GM19395 (cell line): ENCODE measurements at regions not wholly inside any gene's neighbourhood (a gene's known extent, or its start where the extent isn't known, plus 50 kb on each side); places are given as distances from the start of the nearest gene placed in this dataset.
"Not testable (repeated sequence)": the region's sequence is repeated elsewhere in the genome, so short reads cannot be mapped to it uniquely, and the experiment has no call there.

Experiments
- ATAC-seq: cut with Tn5 transposase; IDR thresholded peaks from one replicate; pipeline ENCODE4 v1.9.1; 2021; ENCODE audit warnings: mild to moderate bottlenecking, moderate library complexity; ENCODE audit not compliant: unreplicated experiment

DNA sequence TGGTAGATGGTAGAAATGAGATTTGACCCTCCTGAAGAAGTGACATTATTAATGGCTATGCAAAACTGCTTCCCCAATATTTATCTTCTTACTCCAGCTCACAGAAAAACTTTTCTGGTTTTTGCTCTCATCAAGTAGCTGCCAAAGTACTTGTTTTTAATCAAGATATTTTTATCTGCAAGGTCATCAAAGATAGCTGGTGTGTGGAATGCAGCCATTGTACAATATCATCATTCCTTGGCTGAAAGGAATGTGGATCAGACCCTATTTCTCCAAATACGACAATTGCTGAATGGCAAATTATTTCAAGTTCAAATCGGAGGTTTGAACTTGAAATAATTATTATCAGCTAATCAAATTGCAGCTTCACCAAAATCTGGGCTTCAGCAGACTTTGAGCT, 126.9 kb upstream of the SLC7A14 start:
- ATAC-seq: no peak

DNA sequence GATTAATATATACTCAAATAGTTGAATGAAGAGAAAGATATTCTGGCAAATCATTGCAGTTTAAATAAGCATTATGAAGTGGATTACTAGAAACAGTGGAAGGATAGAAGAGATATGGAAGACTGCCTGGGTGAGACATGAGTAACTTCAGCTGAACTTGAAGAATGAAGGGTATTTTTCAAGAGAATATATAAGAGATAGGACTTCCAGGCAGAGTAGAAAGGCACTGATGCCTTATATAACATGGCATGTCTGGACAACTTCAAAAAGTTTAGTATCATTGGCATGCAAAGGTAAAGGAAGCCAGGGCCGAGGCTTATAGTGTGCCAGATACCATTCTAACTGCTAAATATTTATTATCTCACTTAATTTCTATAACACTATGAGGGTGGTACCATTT, 126.5 kb upstream of the SLC7A14 start:
- ATAC-seq: no peak

DNA sequence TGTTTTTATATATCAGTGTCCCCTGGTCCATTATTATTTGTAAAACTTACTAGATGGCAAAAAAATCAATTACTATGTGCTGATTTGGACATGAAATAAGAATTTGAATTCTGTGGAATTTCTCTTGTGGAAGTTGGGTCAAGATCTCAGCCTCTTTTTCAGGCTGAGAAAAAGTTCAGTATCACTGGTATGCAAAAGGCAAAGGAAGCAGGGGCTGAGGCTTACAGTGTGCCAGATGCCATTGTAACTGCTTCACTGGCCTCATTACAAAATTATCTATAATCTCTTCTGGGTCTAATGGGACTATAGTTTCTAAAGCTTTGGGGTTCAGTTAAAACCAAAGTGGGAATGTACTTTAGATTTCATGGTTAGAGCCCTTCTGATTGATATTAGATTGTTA, 125.9 kb upstream of the SLC7A14 start:
- ATAC-seq: no peak

DNA sequence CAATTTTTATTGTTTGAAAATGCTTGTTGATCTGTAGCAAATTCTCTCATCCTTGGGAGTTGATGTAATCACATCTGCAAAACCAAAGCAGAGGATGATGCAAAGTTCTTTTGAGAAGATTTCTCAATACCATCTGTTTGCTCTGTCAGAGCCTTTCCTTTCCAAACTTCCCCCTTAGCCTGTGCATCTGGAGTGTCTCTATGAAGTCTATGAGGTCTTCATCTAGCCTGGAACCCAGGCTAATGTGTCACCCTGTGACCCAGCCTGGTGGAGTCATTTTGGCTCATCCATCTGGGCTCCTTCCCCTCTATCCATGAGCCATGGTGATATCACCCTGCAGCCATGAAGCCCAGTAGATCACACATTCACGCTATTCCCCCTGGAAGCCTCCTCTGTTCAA, 123.2 kb upstream of the SLC7A14 start:
- ATAC-seq: no peak

DNA sequence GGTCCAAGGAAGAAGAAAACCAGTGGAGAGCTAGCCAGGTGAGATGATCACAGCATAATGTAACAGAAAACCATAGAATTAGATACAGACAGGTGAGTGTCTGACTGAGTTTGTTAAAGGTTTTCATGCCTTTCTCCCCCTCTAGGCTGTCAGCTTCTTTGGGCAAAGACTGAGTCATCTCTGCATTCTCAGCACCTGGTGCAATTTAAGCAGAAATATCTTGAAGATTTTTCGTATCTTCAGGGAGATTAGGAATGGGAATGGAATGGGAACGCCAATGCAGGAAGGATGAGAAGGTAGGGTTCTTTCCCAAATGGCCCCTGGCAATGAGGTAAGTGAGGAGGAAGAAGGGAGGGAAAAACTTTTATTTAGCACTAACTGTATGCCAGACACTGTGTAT, 122.0 kb upstream of the SLC7A14 start:
- ATAC-seq: no peak

DNA sequence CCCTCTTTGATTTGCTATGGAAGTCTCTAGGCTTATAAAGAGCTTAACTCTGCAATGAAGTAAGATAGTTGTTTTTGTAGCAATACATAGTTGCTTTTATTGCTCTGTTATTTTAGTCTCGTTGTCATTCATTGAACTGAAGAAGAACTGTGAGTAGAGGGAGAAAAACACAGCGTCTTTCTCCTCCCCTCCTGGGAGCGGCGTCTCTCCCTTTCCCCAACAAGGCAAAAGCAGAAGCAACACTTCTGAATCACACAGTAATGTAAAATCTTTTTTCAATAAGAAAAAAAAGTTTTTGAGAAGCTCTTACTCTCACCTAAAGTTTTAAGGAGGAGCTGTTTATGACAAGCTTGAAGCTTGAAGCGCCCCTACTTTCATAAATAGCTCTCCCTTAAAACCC, 119.3 kb upstream of the SLC7A14 start:
- ATAC-seq: no peak

DNA sequence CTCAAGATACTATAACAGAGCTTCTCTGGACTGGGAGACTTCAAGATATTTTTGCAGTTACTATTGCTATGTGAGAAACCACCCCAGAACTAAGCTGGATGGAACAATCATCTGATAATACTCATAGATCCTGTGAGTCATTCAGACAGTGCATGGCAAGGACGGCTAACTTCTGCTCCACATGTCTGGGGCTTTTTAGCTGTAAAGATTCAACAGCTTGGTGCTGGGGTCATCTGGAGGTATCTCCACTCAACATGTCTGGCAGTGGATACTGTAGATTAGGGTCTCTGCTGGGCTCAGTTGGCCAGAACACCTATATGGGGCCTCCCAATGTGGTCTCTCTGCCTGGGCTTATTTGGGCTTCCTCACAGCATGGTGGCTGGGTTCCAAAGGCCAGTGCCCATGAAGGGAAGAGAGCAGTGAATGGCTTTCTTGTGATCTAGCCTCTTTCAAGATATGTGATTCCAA, 117.3 kb upstream of the SLC7A14 start:
- no peak for ATAC-seq

DNA sequence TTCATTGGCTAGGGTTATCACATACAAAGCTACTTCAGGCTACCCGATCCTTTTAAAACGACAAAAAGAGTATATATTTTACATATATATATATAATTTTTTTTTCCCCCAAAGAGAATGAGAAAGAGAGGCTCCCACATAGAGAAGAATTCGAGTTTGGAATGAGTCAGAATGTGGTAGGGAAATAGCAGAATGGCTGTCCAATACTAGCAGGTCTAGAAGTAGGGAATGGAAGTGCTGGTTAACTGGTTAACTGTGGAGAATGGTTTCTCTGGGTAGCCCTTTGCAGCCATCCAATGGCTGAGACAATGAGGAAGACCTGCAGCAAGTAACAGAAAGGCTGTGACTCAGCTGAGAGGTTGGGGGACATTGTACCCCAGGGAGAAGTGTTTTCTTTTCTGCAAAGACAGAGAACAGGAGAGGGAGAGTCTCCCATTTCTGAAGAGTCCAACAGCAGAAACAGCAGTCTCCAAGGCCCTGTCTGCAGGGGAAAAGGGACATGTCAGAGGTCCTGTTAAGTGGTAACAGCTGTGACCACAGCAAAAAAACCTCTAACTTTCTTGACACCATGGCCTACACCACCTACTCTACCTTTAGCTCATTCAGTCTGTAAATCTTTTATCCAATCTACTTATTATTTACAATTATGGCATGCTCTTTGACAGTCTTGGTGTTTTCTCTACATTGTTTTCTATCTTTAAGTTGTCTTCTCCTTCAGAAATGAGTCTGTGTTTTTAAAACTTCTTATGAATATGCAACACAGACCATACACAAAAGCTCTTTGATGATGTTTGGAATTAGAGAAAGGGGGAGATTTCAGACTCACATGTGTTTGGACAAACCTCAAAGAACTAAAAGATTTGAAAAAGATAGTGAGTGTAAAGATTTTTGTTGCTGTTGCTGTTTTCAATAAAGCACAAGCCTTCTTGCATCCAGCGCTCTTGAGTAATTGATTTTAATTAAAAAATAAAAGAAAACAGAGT, 116.1 kb upstream of the SLC7A14 start:
- ATAC-seq: no peak

DNA sequence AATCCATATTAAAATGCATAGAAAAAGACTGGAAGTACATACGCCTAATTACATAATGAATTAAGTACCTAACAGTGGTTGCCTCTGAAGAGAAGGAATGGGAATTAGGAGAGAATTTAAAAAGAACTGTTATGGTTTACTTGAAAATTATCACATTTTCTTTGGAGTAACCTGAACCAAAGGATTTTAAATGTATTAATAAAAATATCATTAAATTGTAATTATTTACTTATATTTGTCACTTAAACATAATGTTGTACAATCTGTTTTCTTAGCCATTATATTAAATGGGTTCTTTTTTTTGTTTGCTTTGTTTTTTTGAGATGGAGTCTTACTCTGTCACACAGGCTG, 114.2 kb upstream of the SLC7A14 start:
- ATAC-seq: no peak

DNA sequence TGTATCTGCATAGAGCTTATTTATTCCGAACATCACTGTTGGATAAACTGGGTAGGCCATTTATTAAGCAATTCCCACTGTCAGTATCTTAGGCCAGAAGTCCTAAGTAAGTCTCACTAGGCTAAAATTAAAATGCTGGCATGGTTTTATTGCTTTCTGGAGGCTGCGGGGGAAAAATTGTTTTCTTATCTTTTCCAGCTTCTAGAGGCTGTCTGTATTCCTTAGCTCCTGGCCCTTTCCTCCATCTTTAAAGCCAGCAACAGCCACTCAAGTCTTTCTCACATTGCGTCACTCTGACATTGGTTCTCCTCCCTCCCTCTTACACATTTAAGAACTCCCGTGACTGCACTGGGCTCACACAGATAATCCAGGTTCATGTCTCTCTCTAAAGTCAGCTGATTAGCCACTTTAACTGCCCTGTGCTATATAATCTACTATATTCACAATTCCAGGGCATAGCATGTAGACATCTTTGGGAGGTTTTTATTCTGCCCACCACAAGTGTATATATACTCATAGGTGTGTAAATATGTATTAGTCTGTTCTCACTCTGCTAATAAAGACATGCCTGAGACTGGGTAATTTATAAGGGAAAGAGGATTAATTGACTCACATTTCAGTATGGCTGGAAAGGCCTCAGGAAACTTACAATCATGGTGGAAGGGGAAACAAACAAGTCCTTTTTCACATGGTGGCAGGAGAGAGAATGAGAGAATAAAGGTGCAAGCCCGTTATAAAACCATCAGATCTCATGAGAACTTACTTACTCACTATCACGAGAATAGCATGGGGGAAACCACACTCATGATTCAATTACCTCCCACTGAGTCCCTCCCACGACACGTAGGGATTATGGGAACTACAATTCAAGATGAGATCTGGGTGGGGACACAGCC, 113.5 kb upstream of the SLC7A14 start:
- ATAC-seq: no peak

DNA sequence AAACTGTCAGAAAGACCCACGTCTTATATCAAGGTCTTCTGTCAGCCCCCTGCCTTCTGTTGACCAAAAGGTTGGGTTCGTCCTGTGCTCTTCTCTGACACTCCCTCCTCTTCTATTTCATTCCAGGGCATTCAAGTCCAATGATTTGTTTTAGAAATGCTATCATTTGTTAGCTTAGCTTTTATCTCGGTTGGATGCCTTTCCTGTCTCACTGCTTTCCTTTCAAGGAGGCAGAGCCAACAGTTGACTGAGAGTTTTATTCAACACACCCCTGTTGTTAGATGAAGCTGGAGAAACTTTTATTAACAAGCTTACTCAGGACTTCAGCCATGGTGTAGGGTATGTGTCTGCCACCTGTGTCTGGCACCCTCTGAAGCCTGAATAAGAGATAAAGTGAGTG, 112.0 kb upstream of the SLC7A14 start:
- ATAC-seq: no peak

DNA sequence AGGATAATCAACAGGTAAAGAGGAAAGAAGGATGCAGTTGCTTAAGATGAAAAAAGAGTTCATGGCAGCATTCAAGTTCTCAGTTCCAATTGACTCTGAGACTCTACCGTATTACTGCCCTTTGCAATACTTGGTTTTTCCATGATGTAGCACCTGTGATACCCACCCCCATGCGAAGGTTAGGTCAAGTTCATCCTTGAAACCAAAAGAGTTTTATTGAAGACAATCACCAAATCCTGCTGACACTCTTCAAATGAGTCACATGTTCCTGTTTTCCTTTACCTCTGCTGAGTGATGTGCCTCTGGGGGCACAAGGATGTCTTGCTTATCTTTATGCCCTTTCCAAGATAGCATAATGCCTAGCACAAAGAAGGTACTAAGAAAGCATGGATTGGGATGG, 111.3 kb upstream of the SLC7A14 start:
- no peak for ATAC-seq

DNA sequence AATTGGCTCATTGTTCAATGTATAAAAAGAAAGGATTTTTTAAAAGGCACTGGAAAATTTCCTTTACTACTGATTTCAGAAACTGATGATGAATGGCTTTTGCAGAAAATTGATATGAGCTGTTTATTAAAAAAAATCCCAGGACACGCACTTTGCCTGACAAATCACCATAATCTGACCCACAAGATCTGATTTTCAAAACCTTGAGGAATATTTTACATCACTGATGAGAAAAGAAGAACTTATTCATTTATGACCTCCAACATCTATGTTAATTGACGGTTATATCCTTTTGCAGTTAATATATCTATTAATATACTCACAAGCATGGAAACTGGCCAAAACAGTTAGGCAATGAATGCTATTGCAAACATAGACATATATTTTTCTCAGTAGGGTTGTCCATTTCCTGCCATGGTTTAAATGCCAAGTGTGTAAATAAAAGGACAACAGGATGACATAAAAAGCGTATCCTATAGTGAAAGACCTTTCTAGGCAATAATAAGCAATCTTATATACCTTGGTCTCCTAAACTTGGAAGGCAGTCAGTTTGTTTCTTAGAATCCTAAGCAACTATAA, 109.7 kb upstream of the SLC7A14 start:
- no peak for ATAC-seq

DNA sequence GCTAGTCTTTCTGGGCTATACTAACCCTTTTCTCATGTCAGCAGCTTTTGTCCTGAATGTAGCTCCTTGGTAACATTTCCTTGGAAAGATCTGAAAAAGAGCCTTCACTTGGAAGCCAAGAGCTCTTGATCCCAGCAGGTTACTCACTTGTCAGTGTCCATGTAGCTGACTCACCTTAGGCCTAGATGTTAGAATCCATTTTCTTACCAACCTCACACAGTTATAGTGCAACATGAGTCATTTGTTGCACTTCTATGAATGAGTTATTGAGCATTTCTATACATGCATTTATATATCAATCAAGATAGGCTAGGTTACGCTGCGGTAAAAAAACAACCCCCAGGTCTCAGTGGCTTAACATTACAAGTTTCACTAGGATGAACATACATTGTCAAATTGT, 106.8 kb upstream of the SLC7A14 start:
- no peak for ATAC-seq

DNA sequence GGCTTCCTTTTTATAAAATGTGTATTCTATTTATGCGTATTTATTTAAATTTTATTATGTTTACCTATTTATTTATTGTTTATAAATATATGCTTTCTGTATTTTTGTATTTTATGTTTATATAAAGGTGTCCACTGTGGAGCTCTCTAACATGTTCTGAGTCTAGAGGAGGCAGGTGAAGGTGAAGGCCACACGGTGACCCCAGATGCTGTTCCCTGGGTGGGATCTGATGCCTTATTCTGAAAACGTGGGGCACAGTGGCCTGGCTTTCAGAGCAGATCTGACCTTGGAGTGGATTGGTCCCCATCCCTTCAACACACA, 104.7 kb upstream of the SLC7A14 start:
- peak; percentile 25 for ATAC-seq

DNA sequence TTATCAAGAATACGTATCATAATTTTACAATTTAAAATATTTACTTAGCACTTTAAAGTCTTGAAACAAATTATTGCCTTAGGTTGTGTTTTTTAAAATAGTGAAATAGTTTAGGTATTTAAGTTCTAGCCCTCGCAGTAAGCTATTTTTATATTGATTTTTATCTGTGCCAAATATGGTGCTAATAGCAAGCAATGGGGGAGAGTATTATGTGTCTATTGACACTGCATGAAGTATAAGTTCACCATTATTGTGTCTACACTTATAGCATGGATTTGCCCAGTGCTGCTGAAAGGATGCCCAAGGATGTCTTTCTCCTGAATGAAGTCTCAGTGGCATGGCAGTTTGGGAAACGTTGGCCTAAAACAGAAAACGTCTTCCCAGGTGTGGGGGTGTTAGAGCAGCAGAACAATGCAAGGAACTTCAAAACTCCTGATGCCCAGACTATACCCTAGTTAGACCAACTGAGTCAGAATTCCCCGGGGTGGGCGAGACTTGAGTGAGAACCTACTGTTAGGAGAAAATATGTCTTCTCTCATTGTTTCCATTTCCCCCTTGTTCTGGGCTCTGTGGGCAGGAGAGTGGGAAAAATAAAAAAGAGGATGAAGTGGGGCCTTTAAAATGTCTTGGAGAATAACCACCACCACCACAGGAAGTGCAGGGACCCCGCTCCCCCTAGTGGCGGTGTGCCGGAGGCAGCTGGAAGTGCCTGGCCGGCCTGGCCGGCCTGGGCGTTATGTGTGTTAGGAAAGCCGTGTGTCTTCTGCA, 104.2 kb upstream of the SLC7A14 start:
- peak; percentile 71 for ATAC-seq

DNA sequence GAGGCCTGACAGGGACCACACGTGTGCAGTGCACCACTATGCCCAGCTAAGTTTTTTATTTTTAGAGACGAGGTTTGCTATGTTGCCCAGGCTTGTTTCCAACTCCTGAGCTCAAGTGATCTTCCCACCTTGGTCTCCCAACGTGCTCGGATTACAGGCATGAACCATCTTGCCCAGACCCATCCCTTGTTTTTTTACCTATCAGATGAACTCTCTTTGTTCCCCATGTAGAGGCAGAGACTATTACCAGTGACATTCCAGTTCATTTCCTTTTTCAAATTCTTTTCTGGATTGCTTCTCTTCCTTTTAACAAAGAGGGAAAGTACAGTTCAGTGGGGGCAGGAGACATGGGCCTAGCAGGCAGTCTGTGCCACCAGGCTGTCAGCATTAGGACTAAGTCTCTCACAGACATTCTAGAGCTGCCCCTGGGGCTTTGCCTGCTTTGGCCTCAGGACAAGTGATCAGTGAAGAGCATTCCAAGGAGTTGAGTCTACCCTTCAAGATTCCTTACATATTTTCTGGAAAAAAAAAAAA, 103.5 kb upstream of the SLC7A14 start:
- no peak for ATAC-seq

DNA sequence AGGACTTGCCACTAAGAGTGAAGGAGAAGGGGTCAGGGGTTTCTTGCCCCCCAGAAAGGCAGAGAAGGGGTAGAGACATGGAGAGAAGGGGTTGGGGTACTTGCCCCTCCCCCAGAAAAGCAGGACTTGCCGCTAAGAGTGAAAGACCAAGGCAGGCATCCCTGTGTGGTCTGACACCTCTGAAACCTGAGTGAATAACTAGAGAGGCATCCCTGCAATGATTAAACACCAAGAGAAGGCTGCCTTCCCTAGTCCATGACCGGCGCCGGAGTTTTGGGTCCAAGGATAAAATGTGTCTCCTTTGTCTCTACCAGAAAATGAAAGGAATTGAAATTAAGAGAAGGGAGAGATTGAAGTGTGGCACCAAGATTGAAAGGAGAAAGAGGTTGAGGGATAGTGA, 102.3 kb upstream of the SLC7A14 start:
- ATAC-seq: not testable (repeated sequence)

DNA sequence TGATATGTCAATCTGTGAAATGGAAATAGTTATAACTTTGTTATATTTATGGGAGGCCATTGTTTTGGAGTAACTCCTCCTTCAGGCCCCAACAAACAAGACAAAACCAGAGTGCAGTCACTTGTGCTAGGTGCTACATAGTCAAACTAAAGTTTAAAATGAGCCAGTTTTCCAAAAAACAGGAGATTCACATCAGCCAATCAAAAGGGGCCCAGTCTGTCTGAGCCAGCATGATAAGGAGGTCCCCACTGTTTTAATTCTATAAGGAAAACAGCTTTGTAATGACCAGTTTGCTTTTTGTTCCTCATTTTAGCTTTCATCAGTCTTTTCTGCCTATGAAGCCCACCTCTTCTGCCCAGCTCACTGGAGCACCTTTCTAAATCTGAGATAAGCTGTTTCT, 94.7 kb upstream of the SLC7A14 start:
- no peak for ATAC-seq

DNA sequence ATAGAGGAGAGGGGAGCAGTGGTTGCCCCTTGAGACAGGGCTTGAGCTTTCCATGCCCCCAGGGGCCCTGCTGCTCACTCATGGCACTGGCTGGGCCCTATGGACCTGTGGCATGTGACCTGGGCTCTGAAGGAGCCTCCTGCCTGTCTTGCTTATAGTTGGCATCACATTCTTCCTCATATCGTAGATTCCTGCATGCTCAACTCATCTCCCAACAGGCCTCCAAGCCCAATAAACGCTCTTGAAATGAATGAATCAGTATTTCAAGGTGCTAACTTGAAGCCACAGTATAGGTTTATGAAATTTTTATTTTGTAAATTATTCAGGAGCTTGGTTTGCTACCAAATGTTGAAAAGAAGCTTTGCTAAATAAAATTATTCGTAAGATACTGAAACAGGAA, 93.3 kb upstream of the SLC7A14 start:
- no peak for ATAC-seq

DNA sequence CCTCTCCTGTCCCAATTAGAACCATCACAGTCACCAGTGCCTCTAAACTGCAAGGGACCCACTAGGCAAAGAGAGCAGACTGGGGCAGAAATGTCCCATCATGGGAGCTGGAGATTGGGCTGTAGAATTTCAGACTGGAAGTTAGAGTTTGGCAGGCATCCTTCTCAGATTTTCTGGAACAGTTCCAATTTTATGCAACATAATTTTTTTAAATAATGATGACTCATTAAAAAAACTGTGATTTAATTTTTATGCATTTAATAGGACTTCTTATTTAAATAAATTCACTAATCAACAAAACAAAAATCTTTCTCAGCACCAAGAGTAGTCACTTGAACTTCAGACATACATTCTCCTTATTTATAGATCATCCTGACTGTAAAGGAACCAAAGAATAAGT, 84.6 kb upstream of the SLC7A14 start:
- no peak for ATAC-seq
